H1 (cell line): ENCODE measurements at regions not wholly inside any gene's neighbourhood (a gene's known extent, or its start where the extent isn't known, plus 50 kb on each side); places are given as distances from the start of the nearest gene placed in this dataset.

Experiments used
- CTCF ChIA-PET: fragments of 300-600 bp; sonication (Branson Sonifier 250); formaldehyde crosslinking; loops from one replicate; lab custom pipeline; 2021; ENCODE audit not compliant: partially characterized antibody; lab: Charles Lee
- POLR2A ChIA-PET: fragments of 300-600 bp; sonication (Branson Sonifier 250); formaldehyde crosslinking; loops from one replicate; lab custom pipeline; 2021; ENCODE audit warnings: inconsistent platforms; ENCODE audit not compliant: partially characterized antibody; lab: Charles Lee
- DNase-seq, 2 experiments: peaks; one replicate each; pipeline versions ENCODE4 v3.0.0 to v3.0.0-alpha.2; 2010 to 2022; ENCODE audit warnings: low spot score in 2 of 2, low read depth in 1 of 2, mixed read lengths in 1 of 2
- FAIRE-seq: peaks from 2 replicates; lab custom pipeline; 2011; peaks lifted over from hg19 to GRCh38; lab: Jason Lieb, UNC
- H2AFZ ChIP-seq: 2 replicates; pipeline ENCODE4 v1.8.1; 2012; ENCODE audit warnings: low read length, inconsistent platforms
- H2AK5ac ChIP-seq: 2 replicates; pipeline ENCODE4 v1.6.1; 2013; ENCODE audit warnings: low read depth, low read length
- H2BK120ac ChIP-seq: replicated peaks from 2 replicates; pipeline ENCODE3; 2013; ENCODE audit warnings: low read depth, low read length, inconsistent platforms
- H2BK12ac ChIP-seq: 2 replicates; pipeline ENCODE4 v1.6.1; 2013; ENCODE audit warnings: low read depth, low read length
- H2BK15ac ChIP-seq: 2 replicates; pipeline ENCODE4 v1.6.1; 2013; ENCODE audit warnings: low read length
- H2BK20ac ChIP-seq: 2 replicates; pipeline ENCODE4 v1.6.1; 2013; ENCODE audit warnings: low read length
- H2BK5ac ChIP-seq: 2 replicates; pipeline ENCODE4 v1.6.1; 2013; ENCODE audit warnings: low read depth, low read length
- H3K14ac ChIP-seq: 2 replicates; pipeline ENCODE4 v1.6.1; 2013; ENCODE audit warnings: inconsistent platforms; ENCODE audit not compliant: insufficient read length
- H3K18ac ChIP-seq: 2 replicates; pipeline ENCODE4 v1.6.1; 2013; ENCODE audit warnings: low read length; ENCODE audit errors: extremely low read depth
- H3K23ac ChIP-seq: 2 replicates; pipeline ENCODE4 v1.6.1; 2013; ENCODE audit warnings: inconsistent platforms; ENCODE audit not compliant: insufficient read length
- H3K23me2 ChIP-seq: 2 replicates; pipeline ENCODE4 v1.6.1; 2013; ENCODE audit warnings: low read depth, low read length
- H3K27ac ChIP-seq: 2 replicates; pipeline ENCODE4 v1.6.1; 2011; ENCODE audit warnings: low read depth, low read length, inconsistent platforms
- H3K27me3 ChIP-seq, 4 experiments: replicated peaks in 1 of 4; 1 replicate in 1 of 4; 2 replicates in 3 of 4; pipeline versions ENCODE4 v1.6.1 to v1.8.1; 2011 to 2013; ENCODE audit warnings: low read length in 3 of 4, mild to moderate bottlenecking in 3 of 4, inconsistent platforms in 2 of 4, mixed read lengths in 2 of 4, moderate library complexity in 1 of 4; ENCODE audit not compliant: control insufficient read depth in 3 of 4, insufficient read depth in 3 of 4; ENCODE audit errors: extremely low read depth in 1 of 4
- H3K36me3 ChIP-seq, 4 experiments: 2 replicates each; pipeline versions ENCODE4 v1.6.1 to v1.8.1; 2011 to 2013; ENCODE audit warnings: mild to moderate bottlenecking in 4 of 4, low read length in 3 of 4, moderate library complexity in 2 of 4, control low read depth in 1 of 4, inconsistent platforms in 1 of 4; ENCODE audit not compliant: insufficient read depth in 4 of 4, control insufficient read depth in 2 of 4
- H3K4ac ChIP-seq: replicated peaks from 2 replicates; pipeline ENCODE3; 2013; ENCODE audit warnings: low read length, low read depth, mixed read lengths, inconsistent platforms; ENCODE audit not compliant: insufficient read length
- H3K4me1 ChIP-seq, 4 experiments: replicated peaks in 1 of 4; 1 replicate in 1 of 4; 2 replicates in 3 of 4; pipeline versions ENCODE4 v1.6.1 to v1.8.1; 2011 to 2013; ENCODE audit warnings: low read length in 3 of 4, inconsistent platforms in 2 of 4, mixed read lengths in 1 of 4; ENCODE audit not compliant: insufficient read depth in 4 of 4, control insufficient read depth in 3 of 4
- H3K4me2 ChIP-seq, 2 experiments: 2 replicates each; pipeline versions ENCODE4 v1.6.1 to v1.8.1; 2011 to 2013; ENCODE audit warnings: low read depth in 2 of 2, low read length in 2 of 2, control low read depth in 1 of 2, inconsistent platforms in 1 of 2, mild to moderate bottlenecking in 1 of 2; ENCODE audit not compliant: insufficient read depth in 1 of 2
- H3K4me3 ChIP-seq, 4 experiments: fragments of 200-600, 300-600 bp in 1 of 4; sonication (generic), shearing (Covaris generic), sonication (Bioruptor Twin) in 1 of 4; 2 replicates each; pipeline versions ENCODE4 v1.5.1 to v1.8.1; 2011 to 2016; ENCODE audit warnings: low read length in 4 of 4, low read depth in 3 of 4, control low read depth in 2 of 4, inconsistent platforms in 2 of 4, mild to moderate bottlenecking in 2 of 4, mixed read lengths in 1 of 4, moderate library complexity in 1 of 4; ENCODE audit not compliant: insufficient read depth in 2 of 4; ENCODE audit errors: extremely low read depth in 1 of 4
- H3K56ac ChIP-seq: replicated peaks from 2 replicates; pipeline ENCODE3; 2013; ENCODE audit warnings: low read depth, mild to moderate bottlenecking, mixed read lengths, low read length, inconsistent platforms; ENCODE audit not compliant: insufficient read length
- H3K79me1 ChIP-seq: 2 replicates; pipeline ENCODE4 v1.6.1; 2013; ENCODE audit warnings: low read depth, low read length, control low read depth
- H3K79me2 ChIP-seq, 2 experiments: 2 replicates each; pipeline versions ENCODE4 v1.6.1 to v1.8.1; 2012 to 2013; ENCODE audit warnings: low read length in 2 of 2, mild to moderate bottlenecking in 2 of 2, inconsistent platforms in 1 of 2; ENCODE audit not compliant: insufficient read depth in 2 of 2, control insufficient read depth in 1 of 2
- H3K9ac ChIP-seq, 4 experiments: replicated peaks in 1 of 4; 1 replicate in 1 of 4; 2 replicates in 3 of 4; pipeline versions ENCODE4 v1.6.1 to v1.8.1; 2011 to 2013; ENCODE audit warnings: low read depth in 3 of 4, low read length in 3 of 4, control low read depth in 2 of 4, mild to moderate bottlenecking in 2 of 4, moderate library complexity in 2 of 4, inconsistent platforms in 1 of 4; ENCODE audit errors: extremely low read depth in 1 of 4
- H3K9me3 ChIP-seq, 2 experiments: 2 replicates each; pipeline versions ENCODE4 v1.6.1 to v1.8.1; 2012 to 2013; ENCODE audit warnings: mild to moderate bottlenecking in 2 of 2, moderate library complexity in 2 of 2, control low read depth in 1 of 2, inconsistent platforms in 1 of 2, low read depth in 1 of 2, low read length in 1 of 2, mixed read lengths in 1 of 2; ENCODE audit not compliant: insufficient read depth in 2 of 2
- H4K20me1 ChIP-seq, 2 experiments: replicated peaks in 1 of 2; 2 replicates each; pipeline versions ENCODE3 to v1.8.1; 2011 to 2013; ENCODE audit warnings: inconsistent platforms in 2 of 2, low read length in 2 of 2, mild to moderate bottlenecking in 1 of 2; ENCODE audit not compliant: insufficient read depth in 2 of 2, control insufficient read depth in 1 of 2
- H4K5ac ChIP-seq: 2 replicates; pipeline ENCODE4 v1.6.1; 2013; ENCODE audit warnings: low read length, low read depth, mixed read lengths, inconsistent platforms; ENCODE audit not compliant: insufficient read length
- H4K8ac ChIP-seq: 2 replicates; pipeline ENCODE4 v1.8.0; 2013; ENCODE audit warnings: mild to moderate bottlenecking, moderate library complexity, low read length, inconsistent platforms; ENCODE audit not compliant: insufficient read depth; ENCODE audit errors: extremely low read depth
- H4K91ac ChIP-seq: replicated peaks from 2 replicates; pipeline ENCODE3; 2013; ENCODE audit warnings: low read length, mixed read lengths, inconsistent platforms; ENCODE audit not compliant: insufficient read length
- WGBS, 2 experiments: shearing (Covaris generic) in 1 of 2; methylation state at CpG; one replicate each; pipeline versions ENCODE4 v1.1.6 to v1.1.7; 2013 to 2015; ENCODE audit warnings: low lambda C conversion rate in 2 of 2, mixed read lengths in 2 of 2, inconsistent platforms in 1 of 2, low coverage in 1 of 2, missing lambda C conversion rate in 1 of 2; ENCODE audit not compliant: insufficient replicate concordance in 2 of 2, insufficient coverage in 1 of 2, insufficient read length in 1 of 2; ENCODE audit errors: extremely low coverage in 1 of 2, missing lambda C conversion rate in 1 of 2; 5-methylcytosine and 5-hydroxymethylcytosine counted together

GRCh38 chr22:44648821-44649565 lies 53.0 kb upstream of the PRR5 start:
- Histone ChIP-seq H3K79me1 (no peaks in the 10 kb centered on the region), H3K9me3 (no peaks in the 10 kb centered on the region), H4K5ac (no peak overlapping the region), H3K36me3 (no peaks in the 10 kb centered on the region), H3K4me2 (no peak overlapping the region), H2BK20ac (no peak overlapping the region), H3K9ac (no peak overlapping the region), H3K27ac (no peak overlapping the region), H2BK5ac (no peak overlapping the region), H3K79me2 (no peaks in the 10 kb centered on the region), H3K18ac (no peak overlapping the region), H2BK12ac (no peak overlapping the region), H3K56ac (no peak overlapping the region), H2AK5ac (no peak overlapping the region), H3K23me2 (no peaks in the 10 kb centered on the region; the same call in 1 of the 2 replicates), H2BK120ac (no peak overlapping the region), H4K8ac (no peak overlapping the region), H4K20me1 (no peaks in the 10 kb centered on the region), H2BK15ac (no peak overlapping the region), H3K4me1 (no peaks in the 10 kb centered on the region), H3K27me3 (no peaks in the 10 kb centered on the region; a peak in 2 of 7 replicates), H3K4ac (no peak overlapping the region), H3K14ac (no peak overlapping the region), H2AFZ (no peak overlapping the region), H4K91ac (no peak overlapping the region), H3K4me3 (no peak overlapping the region), H3K23ac (no peak overlapping the region)
- ChIA-PET POLR2A (no interaction called here), CTCF (interaction anchor here (0.6 to 2.4 kb wide), 3 partner anchors 9 to 191 kb away, joined by 3 to 7 read pairs (median 3); no protein-coding TSS in a partner anchor)
- WGBS, 2 experiments = 90% methylated on average over 19 of the region's 20 CpGs; no CpG with 5 or more reads in 1 of the 2 experiments
- no peak for DNase-seq
- no peak for FAIRE-seq
